ENCODE measurements at regions not wholly inside any gene's neighbourhood (a gene's known extent, or its start where the extent isn't known, plus 50 kb on each side); places are given as distances from the start of the nearest gene placed in this dataset.

DNA sequence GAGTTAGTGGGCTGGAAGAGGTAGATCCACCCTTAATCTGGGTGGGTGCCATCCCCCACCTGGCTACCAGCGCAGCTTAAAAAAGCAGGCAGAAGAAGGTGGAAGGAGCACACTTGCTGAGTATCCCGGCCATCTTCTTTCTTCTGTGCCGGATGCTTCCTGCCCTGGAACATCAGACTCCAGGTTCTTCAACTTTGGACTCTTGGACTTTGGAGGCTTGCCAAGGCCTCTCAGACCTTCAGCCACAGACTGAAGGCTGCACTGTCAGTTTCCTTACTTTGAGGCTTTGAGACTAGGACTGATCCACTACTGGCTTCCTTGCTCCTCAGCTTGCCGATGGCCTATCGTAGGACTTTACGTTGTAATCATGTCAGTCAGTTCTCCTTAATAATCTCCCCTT lies 127.6 kb upstream of the GPC6 start:
- 81 to 90% (median 89%) methylated on average over 6 of the region's 6 CpGs for WGBS, 3 donors

DNA sequence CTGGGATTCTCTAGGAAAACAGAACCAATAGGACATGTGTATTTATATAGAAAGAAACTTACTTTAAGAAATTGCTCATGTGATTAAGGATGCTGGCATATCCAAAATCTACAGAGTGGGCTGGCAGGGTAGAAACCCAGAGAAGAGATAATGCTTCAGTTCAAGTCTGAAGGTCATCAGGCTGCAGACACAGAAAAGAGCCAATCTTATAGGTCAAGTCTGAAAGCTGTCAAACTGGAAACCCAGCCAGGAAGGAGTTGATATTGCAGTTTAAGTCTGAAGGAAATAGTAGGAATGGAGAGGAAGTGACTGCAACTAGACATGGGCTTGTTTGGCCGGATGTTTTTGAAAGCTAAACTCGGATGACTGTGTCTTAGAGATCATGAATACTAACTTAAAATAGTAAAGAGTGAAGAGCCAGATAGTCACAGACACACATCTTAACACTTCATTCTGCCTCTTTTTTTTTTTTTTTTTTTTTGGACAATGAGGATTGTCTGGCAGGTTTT lies 125.3 kb upstream of the GPC6 start:
- no peak overlapping the region for H3K27ac ChIP-seq (ENCODE audit: low read depth, low read length)
- 53 to 74% (median 55%) methylated on average over 2 of the region's 2 CpGs for WGBS, 3 donors

More for the DNA sequence above, 127.6 kb upstream of the GPC6 start:
- no peak overlapping the region for H3K27ac ChIP-seq (ENCODE audit: low read depth, low read length)

DNA sequence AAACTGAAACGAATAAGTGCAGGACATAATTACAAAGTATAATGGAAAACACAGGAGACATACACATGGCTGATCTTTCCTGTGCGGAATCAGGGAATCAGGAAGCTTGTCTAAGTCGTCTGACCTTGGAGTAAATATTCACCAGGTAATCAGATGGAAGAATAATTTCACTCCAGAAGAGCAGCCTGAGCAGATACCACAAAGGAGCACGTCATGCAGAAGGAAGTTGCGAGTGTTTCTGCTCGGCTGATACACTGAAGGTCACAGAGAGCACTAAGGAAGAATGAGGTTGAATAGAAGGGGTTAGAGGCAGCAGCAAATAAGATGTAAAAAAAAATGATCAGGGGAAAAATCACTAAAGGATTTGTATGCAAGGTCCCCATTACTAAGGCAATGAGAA lies 122.3 kb upstream of the GPC6 start:
- WGBS, 3 donors: 71 to 76% (median 73%) methylated on average over 6 of the region's 6 CpGs
- peak overlapping the region; percentile 19 for H3K27ac ChIP-seq (ENCODE audit: low read depth, low read length)

DNA sequence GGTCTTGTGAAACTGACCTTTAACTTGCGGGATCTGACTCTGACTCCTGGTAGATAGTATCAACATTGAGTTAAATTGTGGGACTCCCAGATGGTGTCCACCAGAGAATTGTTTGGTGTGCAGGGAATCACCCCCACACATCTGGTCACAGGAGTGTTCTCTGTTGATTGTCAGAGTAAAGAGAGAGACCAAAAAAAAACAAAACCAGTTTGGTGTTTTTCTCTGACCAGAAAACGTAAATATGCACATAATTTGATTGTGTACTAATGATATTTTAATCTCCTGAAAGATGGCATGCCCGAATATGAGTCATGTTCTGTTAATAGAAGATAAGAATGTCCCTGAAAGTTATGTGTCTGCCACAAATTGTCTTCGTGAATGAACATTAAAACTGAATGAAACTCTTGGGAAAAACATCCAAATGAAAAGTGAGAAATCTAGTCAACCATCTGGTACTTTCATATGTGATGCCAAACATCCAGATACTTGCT lies 118.5 kb upstream of the GPC6 start:
- WGBS, 3 donors: 62 to 72% (median 70%) methylated on average over 4 of the region's 4 CpGs
- no peak overlapping the region for H3K27ac ChIP-seq (ENCODE audit: low read depth, low read length)

DNA sequence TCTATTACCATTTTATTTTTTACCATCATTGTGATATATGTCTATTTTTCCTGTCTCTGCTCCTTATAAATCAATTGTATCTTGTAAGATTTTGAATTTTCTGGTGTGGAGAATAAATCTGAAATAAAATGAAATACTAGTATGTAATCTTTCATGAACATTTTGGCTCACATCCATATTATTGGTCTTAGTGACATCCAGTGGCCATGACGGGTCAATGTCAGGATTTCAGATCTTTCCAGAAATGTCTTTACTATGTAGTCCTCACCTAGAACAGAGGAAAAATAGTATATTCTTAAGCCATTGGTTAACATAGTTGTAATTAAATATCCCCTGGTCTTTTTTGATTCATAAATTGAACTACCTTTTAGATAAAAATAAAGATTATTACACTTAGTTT lies 109.8 kb upstream of the GPC6 start:
- 55 to 79% (median 77%) methylated on average over 1 of the region's 1 CpG for WGBS, 3 donors
- no peak overlapping the region for H3K27ac ChIP-seq (ENCODE audit: low read depth, low read length)

DNA sequence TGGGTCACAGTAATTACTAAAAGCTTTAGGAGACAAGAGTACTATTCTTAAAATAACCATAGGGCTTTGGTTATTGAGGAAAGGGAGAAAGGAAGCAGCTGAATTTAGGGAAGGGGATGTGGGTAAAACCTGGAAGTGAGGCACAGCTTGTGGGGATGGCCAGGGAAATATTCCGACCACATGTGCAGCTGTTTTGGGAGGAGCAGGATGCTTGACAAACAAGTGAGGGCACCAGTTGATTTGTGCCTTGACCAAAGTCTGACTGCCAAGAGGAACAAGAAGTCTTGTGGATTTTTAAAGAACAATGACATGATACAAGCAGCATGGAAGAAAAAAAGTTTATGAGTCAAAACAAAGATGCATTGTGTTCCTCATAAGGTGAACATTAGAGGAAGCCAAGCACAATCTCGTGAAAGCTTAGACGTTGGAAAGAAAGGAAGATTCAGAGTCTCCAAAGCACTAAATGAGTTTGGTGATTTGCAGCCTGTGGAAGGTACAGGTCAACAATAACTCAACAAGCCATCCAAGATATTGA lies 108.5 kb upstream of the GPC6 start:
- 32 to 52% (median 40%) methylated on average over 3 of the region's 3 CpGs for whole genome bisulfite sequencing, 3 donors
- no peak overlapping the region for H3K27ac ChIP-seq (ENCODE audit: low read depth, low read length)

DNA sequence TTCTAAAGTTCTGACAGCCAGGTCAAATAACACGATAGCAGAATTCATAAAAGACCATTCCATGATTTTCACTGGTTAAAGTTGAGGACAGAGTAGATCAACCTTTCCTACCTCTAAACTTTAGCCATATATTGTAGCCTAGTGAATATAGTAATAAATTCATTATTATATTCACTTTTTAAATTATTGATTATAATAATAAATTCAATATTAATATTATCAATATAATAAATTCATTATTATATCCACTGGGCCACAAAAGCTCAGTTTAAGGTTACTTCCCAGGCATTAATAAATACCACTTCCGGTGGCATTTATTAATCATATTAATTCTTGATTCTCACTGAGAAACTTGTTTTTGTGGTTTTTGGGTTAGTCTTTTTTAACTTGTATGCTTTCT lies 85.7 kb upstream of the GPC6 start:
- no peak overlapping the region for H3K27ac ChIP-seq (ENCODE audit: low read depth, low read length)
- WGBS, 3 donors: 80 to 86% (median 84%) methylated on average over 2 of the region's 2 CpGs

DNA sequence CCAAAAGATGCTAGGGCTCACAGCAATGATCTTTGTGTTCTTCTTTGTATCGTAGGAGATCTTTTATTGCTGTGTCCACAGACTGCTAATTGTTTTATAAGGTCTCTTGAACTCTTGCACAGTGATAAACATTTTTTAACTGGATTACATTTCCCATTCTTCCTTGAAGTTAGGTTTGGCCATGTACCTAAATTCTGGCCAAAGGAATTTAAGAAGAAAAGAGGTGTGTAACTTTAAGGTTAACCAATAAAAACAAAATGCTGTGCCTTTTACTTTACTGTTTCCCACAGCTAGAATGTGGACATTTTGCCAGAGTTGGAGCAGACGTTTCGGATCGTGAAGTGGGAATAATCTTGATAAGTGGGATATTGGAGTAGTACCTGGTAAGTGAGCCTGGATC lies 82.6 kb upstream of the GPC6 start:
- H3K27ac ChIP-seq (ENCODE audit: low read depth, low read length): no peak overlapping the region
- 69 to 78% (median 74%) methylated on average over 4 of the region's 4 CpGs for WGBS, 3 donors

DNA sequence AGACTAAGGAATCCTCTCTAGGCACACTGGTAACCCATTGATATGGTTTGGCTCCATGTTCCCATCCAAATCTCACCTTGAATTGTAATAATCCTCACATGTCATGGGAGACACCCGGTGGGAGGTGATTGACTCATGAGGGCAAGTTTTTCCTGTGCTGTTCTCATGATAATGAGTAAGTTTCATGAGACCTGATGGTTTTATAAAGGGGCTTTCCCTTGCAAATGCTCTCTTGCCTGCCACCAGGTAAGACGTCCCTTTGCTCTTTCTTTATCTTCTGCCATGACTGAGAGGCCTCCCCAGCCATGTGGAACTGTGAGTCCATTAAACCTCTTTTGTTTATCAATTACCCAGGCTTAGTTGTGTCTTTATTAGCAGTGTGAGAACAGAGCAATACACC lies 81.4 kb upstream of the GPC6 start:
- H3K27ac ChIP-seq (ENCODE audit: low read depth, low read length): no peak overlapping the region
- WGBS, 3 donors: 65 to 79% (median 74%) methylated on average over 2 of the region's 2 CpGs

DNA sequence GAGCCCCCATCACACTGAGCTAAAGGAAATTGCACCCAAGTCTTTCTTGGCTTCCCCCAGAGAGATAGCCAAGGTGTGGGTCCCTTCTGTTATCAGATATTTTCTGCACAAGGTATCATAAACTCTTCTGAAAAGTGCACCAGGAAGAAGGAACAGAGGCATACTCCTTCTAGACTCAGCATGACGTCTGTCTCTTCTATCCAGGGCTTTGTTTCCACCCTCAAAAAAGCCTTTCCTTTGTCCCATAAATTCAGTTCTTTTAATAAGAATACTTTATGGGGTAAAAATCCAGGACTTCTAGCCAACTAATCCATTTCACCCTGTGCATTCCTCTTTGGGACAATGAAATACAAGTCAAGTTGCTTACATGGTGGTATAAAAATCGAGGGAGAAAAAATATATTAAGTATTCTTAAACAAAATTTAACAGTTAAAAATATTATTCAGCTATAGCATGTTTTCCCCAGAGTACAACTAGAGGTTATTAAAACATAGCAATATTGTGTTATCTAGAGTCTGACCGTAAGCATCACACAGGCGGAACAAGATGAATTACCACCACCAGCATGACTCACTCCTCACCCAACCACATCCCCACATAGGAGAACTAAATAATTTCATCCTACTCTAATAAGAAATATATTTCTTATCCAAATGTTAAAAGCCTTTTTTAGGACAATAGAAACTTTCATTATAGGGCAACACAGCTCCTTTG lies 79.9 kb upstream of the GPC6 start:
- no peak overlapping the region for H3K27ac ChIP-seq (ENCODE audit: low read depth, low read length)
- 45 to 53% (median 51%) methylated on average over 4 of the region's 4 CpGs for WGBS, 3 donors

DNA sequence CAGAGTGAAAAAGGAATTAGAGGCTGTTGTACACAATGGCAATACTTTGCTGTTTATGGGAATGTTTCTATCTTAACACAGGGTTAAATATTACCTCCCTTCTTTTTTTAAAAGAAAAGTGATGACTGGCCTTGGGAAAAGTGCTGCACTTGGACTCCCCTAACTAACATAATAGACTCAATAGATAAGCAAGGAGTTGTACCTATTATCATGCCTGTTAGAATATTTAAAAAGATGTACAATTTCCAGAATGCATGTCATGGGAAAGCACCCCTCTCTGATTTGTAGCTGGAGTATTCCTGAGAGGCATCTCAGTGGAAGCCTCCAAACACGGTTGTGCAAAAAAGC lies 79.3 kb upstream of the GPC6 start:
- no peak overlapping the region for H3K27ac ChIP-seq (ENCODE audit: low read depth, low read length)
- WGBS, 3 donors: 45 to 54% (median 49%) methylated on average over 1 of the region's 1 CpG

DNA sequence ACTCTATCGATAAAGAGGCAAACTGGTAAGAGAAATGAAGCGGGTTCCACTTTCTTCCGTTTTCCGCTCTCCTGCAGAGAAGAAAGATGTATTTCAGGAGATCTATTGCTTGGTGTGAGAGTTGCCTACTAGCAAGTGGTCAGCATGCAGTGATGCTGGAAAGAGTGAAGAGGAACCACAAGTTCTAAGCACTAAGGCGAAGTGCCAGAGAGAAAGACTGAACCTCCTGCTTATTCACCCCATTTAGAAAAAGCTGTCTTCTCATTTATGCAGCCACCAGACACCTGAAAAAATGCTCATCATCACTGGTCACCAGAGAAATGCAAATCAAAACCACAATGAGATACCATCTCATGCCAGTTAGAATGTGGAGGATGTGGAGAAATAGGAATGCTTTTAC lies 78.7 kb upstream of the GPC6 start:
- H3K27ac ChIP-seq (ENCODE audit: low read depth, low read length): no peak overlapping the region
- WGBS, 3 donors: 91 to 92% (median 92%) methylated on average over 5 of the region's 5 CpGs

DNA sequence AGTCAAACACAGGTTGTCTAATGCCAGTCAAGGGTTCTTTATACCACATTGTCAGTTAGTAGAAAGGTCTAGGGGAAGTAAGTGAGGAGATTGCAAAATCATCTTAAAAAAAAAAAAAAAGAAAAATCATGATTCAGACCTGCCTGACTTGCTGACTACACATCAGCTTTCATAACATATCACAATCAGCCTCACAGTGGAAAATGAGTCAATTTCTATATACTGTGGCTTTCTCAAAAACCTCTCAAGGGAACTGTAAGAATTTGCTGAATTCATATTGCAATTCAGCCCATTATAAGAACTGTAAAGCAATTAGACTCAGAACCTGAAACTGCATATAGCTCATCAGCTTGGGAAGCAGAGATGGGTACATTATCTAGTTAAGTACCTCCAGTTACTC lies 75.3 kb upstream of the GPC6 start:
- H3K27ac ChIP-seq (ENCODE audit: low read depth, low read length): no peak overlapping the region

DNA sequence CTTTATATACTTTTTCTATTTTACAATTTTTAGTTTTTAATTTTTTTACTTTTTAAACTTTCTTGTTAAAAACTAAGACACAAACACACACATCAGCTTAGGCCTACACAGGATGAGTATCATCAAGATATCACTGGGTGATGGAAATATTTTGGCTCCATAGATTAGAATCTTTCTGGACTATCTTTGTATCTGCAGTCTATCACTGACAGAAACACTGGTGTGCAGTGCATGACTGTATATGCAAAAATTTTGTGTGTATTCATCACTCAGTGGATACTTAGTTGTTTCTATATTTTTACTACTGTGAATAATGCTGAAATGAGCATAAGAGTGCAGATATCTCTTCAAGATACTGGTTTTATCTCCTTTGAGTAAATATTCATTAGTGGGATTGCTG lies 68.0 kb upstream of the GPC6 start:
- H3K27ac ChIP-seq (ENCODE audit: low read depth, low read length): no peak overlapping the region

DNA sequence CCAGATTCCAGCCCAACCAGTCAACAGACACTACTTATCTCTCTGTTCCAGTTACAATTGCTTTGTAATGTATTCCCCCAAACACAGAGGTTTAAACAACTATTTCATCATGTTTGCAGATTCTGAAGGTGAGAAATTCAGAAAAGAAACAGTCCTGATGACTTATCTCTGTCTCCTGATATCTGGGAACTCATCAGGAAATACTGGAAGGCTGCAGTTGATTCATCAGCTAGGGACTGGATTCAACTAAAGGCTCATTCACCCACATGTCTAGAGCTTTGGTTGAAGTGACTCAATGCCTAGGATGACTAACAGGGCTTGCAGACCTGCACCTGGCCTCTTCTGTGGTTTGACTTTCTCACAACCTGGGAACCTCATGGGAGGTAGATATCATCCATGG lies 56.6 kb upstream of the GPC6 start:
- no peak overlapping the region for H3K27ac ChIP-seq (ENCODE audit: low read depth, low read length)

DNA sequence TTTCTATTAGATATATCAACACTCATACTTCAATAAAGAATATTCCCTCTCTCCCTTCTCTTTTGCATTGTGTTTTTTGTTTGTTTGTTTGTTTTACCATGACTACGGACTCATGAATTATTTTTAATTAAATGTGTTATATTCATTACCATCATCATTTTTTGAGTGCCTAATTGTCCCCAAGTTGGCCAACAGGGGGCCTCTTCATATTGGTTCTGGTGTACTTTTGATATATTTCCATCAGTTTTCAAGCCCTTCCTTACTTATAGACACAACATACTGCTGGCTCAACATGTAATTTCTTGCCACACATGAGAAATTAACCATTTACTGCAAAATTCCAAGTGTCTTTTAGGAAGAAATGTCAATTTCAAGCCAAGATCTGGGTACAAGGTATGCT lies 54.5 kb upstream of the GPC6 start:
- H3K27ac ChIP-seq (ENCODE audit: low read depth, low read length): no peak overlapping the region
- WGBS, 3 donors: 71 to 84% (median 82%) methylated on average over 1 of the region's 1 CpG

DNA sequence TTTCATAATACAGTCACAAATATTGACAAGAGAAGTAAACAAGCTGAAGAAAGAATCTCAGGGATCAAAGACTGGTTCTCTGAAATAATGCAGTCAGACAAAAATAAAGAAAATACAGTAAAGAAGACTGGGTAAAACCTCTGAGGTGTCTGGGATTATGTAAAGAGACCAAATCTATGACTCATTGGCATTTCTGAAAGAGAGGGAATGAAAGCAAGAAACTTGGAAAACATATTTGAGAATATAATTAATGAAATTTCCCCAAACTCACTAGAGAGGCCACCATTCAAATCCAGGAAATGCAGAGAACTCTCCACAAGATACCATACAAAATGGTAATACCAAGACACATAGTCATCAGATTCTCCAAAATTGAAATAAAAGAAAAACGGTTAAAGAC lies 53.0 kb upstream of the GPC6 start:
- 63 to 78% (median 67%) methylated on average over 1 of the region's 1 CpG for WGBS, 3 donors
- H3K27ac ChIP-seq (ENCODE audit: low read depth, low read length): no peak overlapping the region

DNA sequence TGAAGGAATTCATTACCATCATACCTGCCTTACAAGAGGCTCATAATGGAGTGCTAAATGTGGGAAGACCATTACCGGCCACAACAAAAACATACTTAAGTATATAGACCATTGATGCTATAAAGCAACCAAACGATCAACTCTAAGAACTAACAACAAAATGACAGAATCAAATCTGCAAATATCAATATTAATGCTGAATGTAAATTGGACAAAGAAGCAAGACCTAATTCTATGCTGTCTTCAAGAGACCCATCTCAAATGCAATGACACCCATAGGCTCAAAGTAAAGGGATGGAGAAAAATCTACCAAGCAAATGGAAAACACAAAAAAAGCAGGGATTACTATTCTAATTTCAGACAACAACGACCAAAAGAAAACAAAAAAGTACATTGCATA lies 52.3 kb upstream of the GPC6 start:
- WGBS, 3 donors: 87 to 90% (median 89%) methylated on average over 3 of the region's 3 CpGs
- no peak overlapping the region for H3K27ac ChIP-seq (ENCODE audit: low read depth, low read length)

All from adipose tissue (tissue), 3 donors.